Tibial nerve (tissue), 4 donors: ENCODE measurements at regions not wholly inside any gene's neighbourhood (a gene's known extent, or its start where the extent isn't known, plus 50 kb on each side); places are given as distances from the start of the nearest gene placed in this dataset.

Experiments
- EP300 ChIP-seq, 2 donors: sonication (generic); formaldehyde crosslinking; IDR thresholded peaks; one replicate each; pipeline ENCODE4 v1.6.1; 2017; ENCODE audit warnings: antibody characterized with exemption in 2 of 2, mild to moderate bottlenecking in 1 of 2
- POLR2A ChIP-seq, 2 donors: fragments of 450-650 bp; IDR thresholded peaks; one replicate each; pipeline ENCODE4 v1.6.1; 2017; ENCODE audit warnings: antibody characterized with exemption in 2 of 2, mild to moderate bottlenecking in 2 of 2, moderate library complexity in 2 of 2
- TF ChIP-seq, protein P1 (sequence below), 5 experiments: fragments of 200-600 bp in 3 of 5; fragments of 450-650 bp in 2 of 5; sonication (generic) in 3 of 5; IDR thresholded peaks; one replicate each; pipeline ENCODE4 v1.5.1; 2016 to 2019; ENCODE audit warnings: antibody characterized with exemption in 5 of 5, mild to moderate bottlenecking in 3 of 5, moderate library complexity in 2 of 5

- TF ChIP-seq, protein P1, sequence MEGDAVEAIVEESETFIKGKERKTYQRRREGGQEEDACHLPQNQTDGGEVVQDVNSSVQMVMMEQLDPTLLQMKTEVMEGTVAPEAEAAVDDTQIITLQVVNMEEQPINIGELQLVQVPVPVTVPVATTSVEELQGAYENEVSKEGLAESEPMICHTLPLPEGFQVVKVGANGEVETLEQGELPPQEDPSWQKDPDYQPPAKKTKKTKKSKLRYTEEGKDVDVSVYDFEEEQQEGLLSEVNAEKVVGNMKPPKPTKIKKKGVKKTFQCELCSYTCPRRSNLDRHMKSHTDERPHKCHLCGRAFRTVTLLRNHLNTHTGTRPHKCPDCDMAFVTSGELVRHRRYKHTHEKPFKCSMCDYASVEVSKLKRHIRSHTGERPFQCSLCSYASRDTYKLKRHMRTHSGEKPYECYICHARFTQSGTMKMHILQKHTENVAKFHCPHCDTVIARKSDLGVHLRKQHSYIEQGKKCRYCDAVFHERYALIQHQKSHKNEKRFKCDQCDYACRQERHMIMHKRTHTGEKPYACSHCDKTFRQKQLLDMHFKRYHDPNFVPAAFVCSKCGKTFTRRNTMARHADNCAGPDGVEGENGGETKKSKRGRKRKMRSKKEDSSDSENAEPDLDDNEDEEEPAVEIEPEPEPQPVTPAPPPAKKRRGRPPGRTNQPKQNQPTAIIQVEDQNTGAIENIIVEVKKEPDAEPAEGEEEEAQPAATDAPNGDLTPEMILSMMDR (IDR thresholded peaks at IDR 0.05): no peak
- TF ChIP-seq EP300 (IDR thresholded peaks at IDR 0.05): no peak
- no peak for TF ChIP-seq POLR2A (IDR thresholded peaks at IDR 0.05)
These were observed 773.9 kb upstream of the MMS22L start for GRCh38 chr6:98056955-98057354.
